Glomerular visceral epithelial cell (primary cell): ENCODE measurements at regions not wholly inside any gene's neighbourhood (a gene's known extent, or its start where the extent isn't known, plus 50 kb on each side); places are given as distances from the start of the nearest gene placed in this dataset.

ENCODE experiments used
- DNase-seq: peaks from one replicate; pipeline ENCODE4 v3.0.0-alpha.2; 2016; ENCODE audit errors: extremely low spot score

DNA sequence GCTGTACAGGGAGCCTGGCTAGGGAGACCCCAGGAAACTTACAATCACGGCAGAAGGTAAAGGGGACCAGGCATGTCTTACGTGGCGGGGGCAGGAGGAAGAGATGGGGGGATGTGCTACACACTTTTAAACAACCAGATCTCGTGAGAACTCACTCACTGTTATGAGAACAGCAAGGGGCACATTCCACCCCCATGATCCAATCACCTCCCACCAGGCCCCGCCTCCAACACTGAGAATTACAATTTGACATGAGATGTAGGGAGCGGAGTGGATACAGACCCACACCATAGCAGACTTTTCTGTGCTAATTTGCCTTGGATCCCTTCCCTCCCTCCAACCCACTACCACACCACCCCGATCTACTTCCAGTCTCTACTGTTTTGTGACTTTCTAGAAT lies 106.7 kb upstream of the PEG3 start:
- DNase-seq = no peak

DNA sequence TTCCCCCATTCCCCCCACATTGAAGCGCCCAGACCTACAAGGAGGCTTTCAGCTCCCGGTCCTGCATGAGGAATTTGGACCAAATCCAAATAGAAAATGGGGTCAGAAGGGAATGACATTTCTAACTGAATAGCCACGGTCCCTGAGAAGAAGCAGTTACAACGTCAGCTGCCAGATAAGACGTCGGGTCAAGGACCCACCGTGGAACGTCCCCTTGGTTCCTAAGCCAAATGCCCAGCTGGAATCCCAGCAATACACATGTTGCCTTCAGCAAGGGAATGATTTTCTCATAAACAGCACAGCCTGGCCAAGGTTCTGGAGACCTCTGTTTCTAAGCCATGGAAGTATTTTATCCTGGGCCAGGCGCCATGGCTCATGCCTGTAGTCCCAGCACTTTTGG lies 109.1 kb upstream of the PEG3 start:
- DNase-seq = no peak

DNA sequence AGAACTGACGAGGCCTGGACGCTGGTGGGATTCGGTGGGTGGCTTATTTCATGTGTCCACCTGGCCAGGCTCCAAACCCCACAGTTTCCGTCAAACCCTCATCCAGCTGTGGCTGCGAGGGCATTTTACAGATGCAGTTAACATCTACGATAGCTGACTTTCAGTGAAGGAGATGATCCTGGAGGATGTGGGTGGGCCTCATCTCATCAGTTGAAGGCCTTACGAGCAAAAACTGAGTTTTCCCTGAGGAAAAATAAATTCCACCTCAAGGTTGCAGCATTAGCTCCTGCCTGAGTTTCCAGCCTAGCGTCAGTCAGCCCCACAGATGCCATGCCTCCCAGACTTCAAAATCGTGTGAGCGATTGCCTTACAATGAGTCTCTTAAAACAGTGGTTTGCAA lies 111.1 kb upstream of the PEG3 start:
- no peak for DNase-seq

DNA sequence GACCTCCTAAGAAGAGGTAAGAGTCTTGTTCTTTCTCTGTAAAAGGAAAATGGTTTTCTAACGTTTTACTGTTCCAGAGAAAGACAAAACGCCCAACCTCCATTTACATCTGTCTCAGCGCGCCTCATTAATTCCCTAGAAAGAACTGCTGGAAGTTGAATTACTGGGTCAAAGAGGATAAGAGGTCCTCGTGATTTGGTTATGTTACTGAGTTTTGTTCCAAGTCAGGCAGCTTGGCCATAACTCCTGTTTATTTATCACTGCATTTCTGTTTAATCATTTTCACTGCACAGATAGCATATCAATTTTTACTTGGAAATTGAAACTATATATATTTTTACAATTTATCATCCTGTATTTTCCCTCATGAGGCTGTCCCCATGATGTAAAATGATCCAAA lies 112.9 kb upstream of the PEG3 start:
- no peak for DNase-seq

DNA sequence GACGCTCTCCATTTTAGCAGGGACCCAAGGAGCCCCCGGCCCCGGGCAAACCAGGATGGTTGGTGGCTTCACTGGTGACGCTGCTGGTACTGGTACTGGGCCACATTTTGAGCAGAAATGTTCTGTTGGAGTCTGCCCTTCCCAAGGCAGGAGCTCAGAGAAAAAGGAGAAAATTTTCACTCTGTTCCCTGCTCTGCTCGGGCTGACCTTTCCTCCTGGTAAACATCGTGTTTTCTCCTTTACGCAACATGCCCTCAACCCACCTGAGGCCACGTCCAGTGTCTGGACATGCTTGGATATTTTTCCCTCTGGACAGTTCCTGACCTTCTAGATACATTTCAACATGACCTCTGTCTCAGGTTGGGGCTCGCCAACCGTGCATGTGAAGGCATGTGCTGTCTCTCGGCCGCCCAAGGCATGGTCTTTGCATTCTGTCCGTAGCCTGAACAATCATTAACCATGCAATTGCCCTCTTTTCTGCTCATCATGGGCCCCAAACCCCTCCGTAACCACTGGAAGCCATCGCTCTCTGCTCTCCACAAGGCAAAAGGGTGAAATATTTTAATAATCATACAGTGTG lies 115.2 kb upstream of the PEG3 start:
- no peak for DNase-seq

DNA sequence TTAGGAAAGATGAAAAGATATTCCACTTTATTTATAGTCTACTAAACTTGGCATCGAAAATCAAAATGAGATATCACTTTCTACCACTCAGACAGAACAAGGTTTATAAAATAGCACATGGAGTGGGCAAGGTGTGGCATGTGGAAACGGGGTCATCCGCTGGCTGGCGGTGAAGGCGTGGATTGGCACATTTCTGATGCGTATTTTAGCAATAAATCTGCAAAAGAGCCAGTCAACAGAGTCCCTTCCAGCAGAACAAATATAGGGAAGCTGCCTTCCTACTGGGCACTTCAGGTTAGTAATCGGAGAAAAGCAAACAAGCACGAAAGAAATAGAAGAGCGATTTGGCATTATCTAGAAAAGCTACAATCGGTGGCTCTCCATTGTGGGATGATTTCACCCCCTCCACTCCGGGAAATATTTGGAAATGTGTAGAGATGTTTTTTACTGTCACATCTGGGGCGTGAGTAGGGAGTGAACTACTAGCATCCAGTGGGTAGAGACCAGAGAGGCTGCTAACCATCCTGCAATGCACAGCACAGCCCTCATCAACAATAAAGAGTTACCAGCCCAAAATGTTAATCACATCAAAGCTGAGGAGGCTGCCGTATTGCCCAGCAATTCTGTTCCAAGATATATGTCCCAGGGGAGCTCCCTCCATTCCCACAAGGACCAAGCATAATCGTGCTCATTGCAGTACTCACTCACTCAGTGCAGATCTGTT lies 116.1 kb upstream of the PEG3 start:
- DNase-seq = no peak

DNA sequence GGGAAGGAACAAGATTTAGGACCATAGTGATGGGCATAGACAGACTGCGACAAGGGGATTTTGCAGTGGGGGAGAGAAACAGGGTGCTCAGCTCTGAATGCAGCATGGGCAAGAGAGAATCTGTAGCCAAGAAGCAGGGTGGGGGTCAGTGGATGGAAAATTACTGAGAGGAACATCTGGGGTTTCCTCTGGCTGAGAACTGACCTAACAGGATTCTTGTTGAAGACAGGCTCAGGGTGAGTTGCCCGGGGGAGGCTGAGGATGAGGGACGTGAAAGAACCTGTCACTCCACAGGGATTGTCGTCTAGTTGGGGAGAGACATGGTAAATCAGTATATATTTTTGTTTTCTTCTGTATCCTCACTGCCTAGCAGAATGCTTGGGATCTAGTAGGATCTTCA lies 118.7 kb upstream of the PEG3 start:
- DNase-seq = no peak

DNA sequence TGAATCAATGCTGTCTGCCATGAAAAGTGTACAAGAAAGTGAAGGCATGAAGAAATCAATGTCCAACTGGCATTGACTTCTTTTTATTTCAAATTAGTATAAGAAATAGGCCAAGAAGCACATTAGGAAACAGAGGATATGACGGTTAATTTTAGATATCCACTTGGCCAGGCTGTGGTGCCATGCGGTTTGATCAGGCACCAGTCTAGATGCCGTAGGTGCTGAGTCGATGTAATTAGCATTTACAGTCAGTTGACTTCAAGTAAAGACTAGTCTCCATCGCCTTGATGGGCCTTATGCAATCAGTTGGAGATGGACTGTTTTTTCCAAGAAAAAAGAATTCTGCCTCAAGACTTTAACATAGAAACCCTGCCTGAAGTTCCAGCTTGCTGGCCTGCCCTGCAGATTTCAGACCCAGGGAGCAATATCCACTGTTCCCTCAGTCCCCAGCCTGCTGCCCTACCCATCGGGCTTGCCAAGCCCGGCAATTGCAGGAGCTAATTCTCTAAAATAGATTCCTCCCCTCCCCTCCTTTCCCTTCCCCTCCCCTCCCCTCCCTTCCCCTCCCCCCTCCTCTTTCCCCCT lies 120.5 kb upstream of the PEG3 start:
- no peak for DNase-seq

DNA sequence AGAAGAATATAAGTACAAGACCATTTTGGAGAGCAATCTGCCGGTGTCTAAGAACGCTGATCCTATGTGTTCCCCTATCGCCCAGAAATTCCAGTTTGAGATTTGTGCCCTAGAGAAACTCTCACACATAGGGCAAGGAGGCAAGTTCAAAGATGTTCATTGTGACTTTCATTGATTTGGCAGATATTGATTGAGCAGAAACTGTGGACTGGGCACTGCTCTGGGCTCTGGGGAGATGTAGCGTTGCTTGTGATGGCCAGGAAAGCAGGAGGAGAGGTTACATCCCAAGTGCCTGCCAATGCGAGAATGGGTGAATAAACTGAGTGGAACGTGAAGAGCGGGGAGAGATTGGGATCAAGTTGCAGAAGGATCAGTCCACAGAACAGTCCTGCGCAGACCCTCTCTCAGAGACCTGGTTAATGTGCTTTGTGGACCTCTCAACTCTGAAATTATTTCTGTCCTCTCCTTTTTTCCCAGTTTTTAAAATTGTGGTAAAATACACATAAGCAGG lies 123.9 kb upstream of the PEG3 start:
- no peak for DNase-seq

DNA sequence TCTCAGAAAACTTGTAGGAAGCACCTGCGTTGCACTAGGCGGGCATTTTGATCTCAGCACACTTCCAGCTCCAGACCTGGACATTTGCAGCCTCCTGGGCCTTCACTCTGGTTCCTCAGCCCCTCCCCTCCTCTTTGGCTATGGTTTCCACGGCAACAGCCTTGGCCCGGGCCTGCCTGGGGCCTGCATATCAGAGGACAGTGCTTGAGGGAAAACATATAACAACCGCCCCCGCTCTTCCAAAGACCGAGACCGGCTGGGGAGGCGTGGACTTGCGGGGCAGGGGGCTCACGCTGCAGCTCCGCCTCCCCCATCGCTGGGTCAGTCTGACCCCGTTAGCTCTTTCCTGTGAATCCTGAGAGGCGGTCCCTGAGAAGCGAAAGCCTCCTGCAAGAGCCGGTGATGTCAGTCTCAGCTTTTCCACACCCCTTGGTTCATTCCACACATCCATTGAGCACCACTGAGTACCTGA lies 125.7 kb upstream of the PEG3 start:
- no peak for DNase-seq

DNA sequence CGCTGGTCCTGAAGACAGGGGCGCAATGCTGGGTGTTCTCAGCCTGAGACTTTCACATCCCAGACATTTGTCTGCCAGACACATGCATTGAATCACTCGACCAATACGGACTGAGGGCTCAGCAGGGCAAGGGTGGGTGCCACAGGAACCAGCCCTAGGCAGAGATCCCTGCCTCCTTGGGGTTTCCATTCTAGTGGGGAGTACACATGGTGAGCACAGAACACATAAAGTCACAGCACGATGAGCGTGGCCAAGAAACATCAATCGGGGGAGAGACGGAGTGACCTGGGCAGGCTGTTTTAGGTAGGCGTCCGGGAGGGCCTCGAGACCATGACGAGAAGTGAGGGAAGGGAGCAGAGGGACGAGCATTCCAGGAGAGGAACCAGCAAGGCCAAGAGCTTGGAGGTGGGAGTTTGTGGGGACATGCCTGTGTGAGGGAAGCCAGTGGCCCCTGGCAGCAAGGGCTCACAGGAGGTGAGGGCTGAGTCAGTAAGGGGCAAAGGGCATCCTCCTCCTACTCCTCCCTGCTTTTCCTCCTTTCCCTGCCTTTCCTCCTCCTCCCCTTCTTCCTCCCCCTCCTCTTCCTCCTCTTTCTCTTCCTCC lies 126.3 kb upstream of the PEG3 start:
- no peak for DNase-seq

DNA sequence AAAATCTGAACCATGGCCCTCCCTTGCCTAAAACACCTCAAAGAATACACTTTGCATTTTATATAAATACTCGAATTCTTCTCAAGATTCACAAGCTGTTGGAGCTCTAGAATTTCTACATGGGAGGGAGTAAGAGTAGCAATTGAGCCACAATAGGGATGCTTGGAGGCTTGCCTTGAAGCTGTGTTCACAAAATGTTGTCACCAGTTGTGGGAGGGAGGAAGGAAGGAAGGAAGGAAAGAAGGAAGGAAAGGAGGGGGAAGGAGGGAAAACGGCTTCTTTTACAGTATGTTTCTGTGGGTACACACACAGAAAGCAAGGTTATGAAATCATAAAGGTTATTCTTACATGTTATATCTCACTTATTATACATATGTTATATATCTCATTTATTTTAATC lies 128.6 kb upstream of the PEG3 start:
- no peak for DNase-seq

DNA sequence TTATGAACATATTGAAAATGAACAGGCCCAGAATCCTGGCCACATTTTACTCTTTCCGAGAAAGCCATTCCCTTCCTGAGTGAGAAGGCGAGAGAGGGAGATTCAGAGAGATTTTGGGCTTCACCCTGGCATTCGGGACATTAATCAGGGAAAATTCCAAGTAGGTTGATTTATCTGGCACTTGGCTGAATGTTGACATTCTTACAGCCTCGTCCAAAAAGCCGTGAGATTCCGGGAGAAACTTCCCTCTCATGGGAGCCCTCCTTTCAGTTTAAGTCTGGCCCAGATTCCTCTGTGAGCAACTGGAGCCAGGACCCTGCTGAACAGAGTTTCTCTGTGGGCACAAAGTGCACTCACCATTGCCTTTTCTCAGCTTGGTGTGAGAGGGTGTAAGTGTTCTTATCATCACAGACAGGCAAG lies 129.2 kb upstream of the PEG3 start:
- no peak for DNase-seq

DNA sequence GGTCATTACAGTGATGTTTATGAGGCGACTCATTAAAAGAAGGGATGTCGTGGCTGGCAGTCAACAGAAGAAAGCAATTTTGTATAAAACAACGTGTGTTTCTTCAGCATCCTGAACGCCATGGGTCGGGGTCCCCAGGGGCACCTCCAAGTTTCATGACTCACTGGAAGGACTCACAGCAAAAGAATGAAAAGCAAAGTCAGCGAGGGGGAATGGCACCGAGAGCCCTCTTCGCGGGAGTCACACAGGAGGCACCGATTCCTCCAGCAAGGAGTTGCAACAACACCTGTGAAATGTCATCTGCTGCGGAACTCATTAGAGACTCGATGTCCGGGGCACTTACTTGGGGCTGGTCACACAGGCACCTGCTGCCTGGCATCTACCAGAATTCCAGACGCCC lies 130.7 kb upstream of the PEG3 start:
- no peak for DNase-seq

DNA sequence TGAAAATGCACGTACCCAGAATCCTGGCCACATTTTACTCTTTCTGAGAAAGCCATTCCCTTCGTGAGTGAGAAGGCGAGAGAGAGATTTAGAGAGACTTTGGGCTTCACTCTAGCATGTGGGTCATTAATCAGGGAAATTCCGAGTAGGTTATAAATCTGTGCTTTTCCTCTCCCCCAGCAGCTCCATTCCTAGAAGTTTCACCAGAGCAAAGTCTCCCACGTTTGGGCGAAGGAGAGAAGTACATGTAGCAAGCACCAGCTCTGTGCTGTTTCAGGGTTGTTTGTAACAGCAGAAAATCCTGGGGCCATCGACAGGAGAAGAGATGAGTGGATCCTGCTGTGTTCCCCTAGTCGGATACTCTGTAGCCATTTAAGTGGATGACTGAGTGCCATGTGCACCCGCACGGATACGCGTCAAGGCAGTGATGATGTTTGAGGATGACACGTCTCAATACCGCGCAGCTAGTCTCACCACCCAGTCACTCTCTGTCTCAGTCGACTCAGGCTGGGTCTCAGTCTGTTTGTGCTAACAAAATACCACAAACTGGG lies 131.8 kb upstream of the PEG3 start:
- DNase-seq = no peak

DNA sequence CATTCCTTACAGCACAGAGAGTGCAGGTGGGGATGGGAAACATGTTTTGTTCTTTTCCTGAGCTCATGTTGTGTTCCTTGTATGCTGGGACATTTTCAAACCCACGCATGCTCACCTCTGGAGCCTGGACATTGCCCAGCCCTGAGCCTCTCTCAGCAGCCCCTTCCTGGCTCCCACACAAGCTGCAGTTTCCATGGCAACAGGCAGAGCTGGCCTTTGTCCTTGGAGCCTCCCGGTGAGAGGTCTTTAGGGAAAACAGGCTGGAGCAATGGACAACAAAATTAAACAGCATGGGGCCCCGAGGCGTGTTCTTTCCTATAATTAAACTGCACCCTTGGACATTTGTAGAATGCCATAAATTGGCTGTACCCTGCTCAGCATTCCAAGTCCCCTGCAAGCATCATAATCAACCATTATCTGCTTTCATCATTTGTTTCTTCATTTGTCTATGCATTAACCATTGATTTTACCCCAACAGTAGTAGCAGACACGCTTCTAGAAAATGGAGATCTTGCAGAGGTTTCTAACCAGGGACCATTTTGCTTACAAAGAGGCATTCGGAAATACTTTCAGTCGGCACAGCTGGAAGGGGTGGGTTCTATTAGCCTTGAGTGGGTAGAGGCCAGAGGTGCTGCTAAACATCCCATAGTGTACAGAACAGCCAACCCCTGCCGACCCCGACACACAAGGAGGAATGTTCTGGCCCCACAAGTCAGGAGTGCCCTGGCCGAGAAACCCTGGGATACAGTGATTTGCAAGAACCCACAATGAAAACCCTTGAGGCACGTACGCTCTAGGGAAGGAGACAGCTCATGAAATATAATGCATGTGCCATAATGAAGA lies 133.4 kb upstream of the PEG3 start:
- no peak for DNase-seq

DNA sequence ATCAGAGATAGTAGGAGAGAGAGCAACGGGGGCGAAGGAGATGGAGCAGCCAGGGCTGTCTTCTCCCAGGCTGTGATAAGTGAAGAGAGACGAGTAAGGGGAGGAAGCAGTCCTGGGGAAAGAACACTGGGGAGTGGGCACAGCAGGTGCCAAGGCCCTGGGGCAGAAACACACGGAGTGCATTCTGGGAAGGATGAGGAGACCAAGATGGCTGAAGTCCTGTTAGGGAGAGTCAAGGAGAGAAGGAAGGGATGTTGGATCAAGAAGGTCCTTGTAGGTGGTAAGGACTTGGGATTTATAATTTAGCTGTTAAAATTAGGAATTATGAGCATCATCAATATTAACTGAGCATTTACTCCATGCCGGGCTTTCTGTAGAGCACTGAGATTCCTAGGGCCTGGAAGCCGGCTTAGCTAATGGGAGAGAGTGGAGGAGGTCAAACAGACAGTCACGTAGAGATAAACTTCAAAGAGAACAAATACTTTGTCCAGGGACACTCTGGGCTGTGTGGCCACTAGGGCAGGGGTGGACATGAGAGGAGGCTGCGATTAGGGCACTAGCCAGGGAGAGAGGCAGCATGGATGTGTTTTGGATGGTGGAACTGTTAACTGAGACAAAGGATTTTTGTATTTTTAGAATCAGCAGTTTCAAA lies 134.2 kb upstream of the PEG3 start:
- DNase-seq = no peak

DNA sequence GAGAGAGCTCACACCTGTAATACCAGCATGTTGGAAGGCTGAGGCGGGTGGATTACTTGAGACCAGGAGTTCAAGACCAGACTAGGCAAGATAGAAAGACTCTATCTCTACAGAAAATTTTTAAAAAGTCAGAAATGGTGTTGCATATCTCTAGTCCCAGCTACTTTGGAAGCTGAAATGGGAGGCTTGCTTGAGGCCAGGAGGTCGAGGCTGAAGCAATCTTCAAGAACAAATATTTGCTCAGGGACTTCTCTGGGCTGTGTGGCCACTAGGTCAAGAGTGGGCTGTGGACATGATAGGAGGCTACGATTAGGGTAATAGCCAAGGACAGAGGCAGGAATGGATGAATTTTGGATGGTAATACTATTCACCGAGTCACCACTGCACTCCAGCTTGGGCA lies 135.8 kb upstream of the PEG3 start:
- no peak for DNase-seq

DNA sequence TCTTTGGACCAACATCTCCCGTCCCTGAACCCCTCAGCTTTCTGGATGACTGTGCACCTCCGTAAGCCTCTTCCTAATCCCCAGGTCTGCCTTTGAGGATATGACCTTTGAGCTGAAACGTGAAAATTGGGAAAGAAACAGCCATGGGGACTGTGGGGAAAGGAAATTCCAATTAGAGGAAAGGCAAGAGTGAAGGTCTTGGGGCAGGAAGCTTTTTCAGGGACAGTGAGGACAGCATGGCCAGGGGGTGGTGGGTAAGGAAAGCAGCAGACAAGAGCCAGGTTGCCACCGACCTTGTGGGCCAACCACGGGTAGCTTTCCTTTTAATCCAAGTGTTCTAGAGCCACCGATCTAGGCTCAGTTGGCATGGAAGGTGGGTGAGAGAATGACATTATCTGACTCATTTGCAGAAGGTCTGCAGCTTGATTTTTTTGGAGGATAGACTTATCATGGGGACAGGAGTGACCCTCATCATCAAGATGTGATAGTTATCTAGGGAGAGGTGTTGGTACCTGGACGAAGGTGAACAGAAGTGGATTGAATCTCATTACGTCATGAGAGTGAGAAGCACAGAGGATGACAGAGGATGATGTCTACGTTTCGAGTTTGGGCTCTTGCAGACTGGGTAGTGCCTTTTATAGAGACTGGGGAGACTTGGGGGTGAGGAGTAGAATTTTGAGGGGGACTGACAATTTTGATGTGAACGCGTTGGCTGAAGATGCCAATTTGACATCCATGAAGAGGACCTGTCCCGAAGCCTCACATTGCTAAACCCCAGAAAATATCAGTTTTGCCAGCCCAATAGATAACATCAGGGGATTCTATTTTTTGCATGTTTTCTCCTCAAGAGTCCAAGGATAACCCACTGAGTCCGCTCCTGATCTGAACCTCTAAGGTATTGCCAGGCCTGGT lies 136.7 kb upstream of the PEG3 start:
- no peak for DNase-seq

DNA sequence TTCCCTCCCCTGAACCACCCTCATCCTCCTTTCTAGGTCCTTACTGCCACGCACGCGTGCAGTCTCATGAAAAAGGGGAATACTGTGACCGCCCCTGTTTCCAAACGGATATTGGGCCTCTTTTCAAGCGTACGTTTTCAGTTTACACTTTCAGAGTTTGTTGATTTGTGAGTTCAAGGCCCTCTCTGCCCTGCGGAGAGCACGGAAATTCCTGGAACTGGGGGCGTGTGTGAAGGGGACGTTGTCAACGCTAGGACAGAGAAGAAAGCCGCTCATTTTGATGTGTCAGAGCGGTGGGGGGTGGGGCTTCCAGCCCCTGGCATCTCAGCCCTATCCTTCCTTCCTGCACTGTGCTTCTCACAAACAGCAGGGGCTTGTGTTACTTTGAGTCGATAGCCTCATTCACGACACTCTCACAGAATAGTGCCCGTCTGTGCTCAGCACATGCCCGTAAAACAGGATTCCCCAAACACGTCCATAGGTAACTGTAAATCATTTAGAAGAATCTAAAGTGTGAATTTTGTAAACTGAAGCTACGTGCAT lies 137.6 kb upstream of the PEG3 start:
- no peak for DNase-seq
